ENCODE measurements at regions not wholly inside any gene's neighbourhood (a gene's known extent, or its start where the extent isn't known, plus 50 kb on each side); places are given as distances from the start of the nearest gene placed in this dataset.

GRCh38 chr1:236334893-236335545 lies 53.3 kb upstream of the ERO1B start:
- Histone ChIP-seq H2AFZ (ENCODE audit: low read length) (no peak overlapping the region), H3K4me3 (replicated peaks in 1 of 4; ENCODE audit: control extremely low read depth in 1 of 4, insufficient read depth in 1 of 4, low read depth in 3 of 4, low read length in 4 of 4) (no peak overlapping the region), H3K36me3 (ENCODE audit: control insufficient read depth, insufficient read depth, low read length) (no peaks in the 10 kb centered on the region), H3K9ac (ENCODE audit: insufficient read depth, low read length) (no peak overlapping the region), H3K27ac (ENCODE audit: insufficient read depth, low read length) (no peak overlapping the region), H4K20me1 (ENCODE audit: control insufficient read depth, extremely low read depth, insufficient read depth, low read length) (no peaks in the 10 kb centered on the region), H3K79me2 (ENCODE audit: control insufficient read depth, insufficient read depth, low read length) (no peaks in the 10 kb centered on the region), H3K4me2 (ENCODE audit: extremely low read depth, insufficient read depth, low read length) (no peak overlapping the region), H3K4me1 (ENCODE audit: control insufficient read depth, extremely low read depth, insufficient read depth, low read length) (no peaks in the 10 kb centered on the region), H3K9me3 (ENCODE audit: control insufficient read depth, insufficient read depth, low read depth, low read length) (no peaks in the 10 kb centered on the region), H3K27me3 (ENCODE audit: control insufficient read depth, insufficient read depth, low read length) (no peaks in the 10 kb centered on the region)
- TF ChIP-seq EZH2 (IDR thresholded peaks at IDR 0.05; ENCODE audit: low read length, missing control alignments) (no peak), CTCF (conservative IDR thresholded peaks at IDR 0.05 in 1 of 2, IDR thresholded peaks at IDR 0.05 in 1 of 2; ENCODE audit: low read depth in 1 of 2, low read length in 2 of 2) (no peak)
- no peak for DNase-seq (ENCODE audit: low read depth in 2 of 2)

- H3K36me3 ChIP-seq (ENCODE audit: control insufficient read depth, insufficient read depth, low read length) = no peaks in the 10 kb centered on the region
- no peaks in the 10 kb centered on the region for H3K27me3 ChIP-seq (ENCODE audit: control insufficient read depth, insufficient read depth, low read length)
- H3K4me2 ChIP-seq (ENCODE audit: extremely low read depth, insufficient read depth, low read length) = no peak overlapping the region
- H3K79me2 ChIP-seq (ENCODE audit: control insufficient read depth, insufficient read depth, low read length) = no peaks in the 10 kb centered on the region
- H3K27ac ChIP-seq (ENCODE audit: insufficient read depth, low read length) = no peak overlapping the region
- H3K4me1 ChIP-seq (ENCODE audit: control insufficient read depth, extremely low read depth, insufficient read depth, low read length) = no peaks in the 10 kb centered on the region
- H4K20me1 ChIP-seq (ENCODE audit: control insufficient read depth, extremely low read depth, insufficient read depth, low read length) = no peaks in the 10 kb centered on the region
- H2AFZ ChIP-seq (ENCODE audit: low read length) = no peak overlapping the region
- no peaks in the 10 kb centered on the region for H3K9me3 ChIP-seq (ENCODE audit: control insufficient read depth, insufficient read depth, low read depth, low read length)
- TF ChIP-seq EZH2 (IDR thresholded peaks at IDR 0.05; ENCODE audit: low read length, missing control alignments) (no peak), CTCF (conservative IDR thresholded peaks at IDR 0.05 in 1 of 2, IDR thresholded peaks at IDR 0.05 in 1 of 2; ENCODE audit: low read depth in 1 of 2, low read length in 2 of 2) (no peak)
- no peak overlapping the region for H3K4me3 ChIP-seq (replicated peaks in 1 of 4; ENCODE audit: control extremely low read depth in 1 of 4, insufficient read depth in 1 of 4, low read depth in 3 of 4, low read length in 4 of 4)
- DNase-seq (ENCODE audit: low read depth in 2 of 2) = no peak
- no peak overlapping the region for H3K9ac ChIP-seq (ENCODE audit: insufficient read depth, low read length)
Measured at GRCh38 chr1:236332092-236332758, 50.5 kb upstream of the ERO1B start.

Data from fibroblast of lung (primary cell).